ENCODE measurements at regions not wholly inside any gene's neighbourhood (a gene's known extent, or its start where the extent isn't known, plus 50 kb on each side); places are given as distances from the start of the nearest gene placed in this dataset.

DNA sequence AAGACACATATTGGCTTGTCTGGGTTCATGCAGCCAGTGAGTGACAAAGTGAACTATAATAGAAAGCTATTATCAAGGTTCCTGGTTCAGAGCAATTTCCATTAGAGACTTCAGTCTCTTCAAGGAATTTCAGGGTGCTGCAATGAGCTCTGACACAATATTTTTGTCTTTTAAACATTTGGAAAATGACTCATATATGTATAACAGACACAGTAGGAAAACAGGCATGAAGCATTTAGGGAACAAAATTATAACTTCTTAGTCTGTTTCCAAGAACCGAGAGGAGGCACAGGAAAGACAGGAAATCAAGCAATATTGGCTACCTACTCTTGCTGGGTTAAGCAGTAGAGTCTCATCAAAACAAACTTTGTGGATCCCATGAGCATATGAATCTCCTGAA lies 170.4 kb downstream of the PTPRC start:
- Histone ChIP-seq H3K36me3 (ENCODE audit: insufficient read depth, low read length) (no peaks in the 10 kb centered on the region), H3K4me1 (ENCODE audit: insufficient read depth, low read length) (no peaks in the 10 kb centered on the region), H3K9me3 (ENCODE audit: low read length) (no peaks in the 10 kb centered on the region), H3K4me3 (ENCODE audit: low read depth in 1 of 2, low read length in 2 of 2) (no peak overlapping the region), H3K27ac (ENCODE audit: low read depth, low read length) (no peak overlapping the region), H3K27me3 (ENCODE audit: control insufficient read depth in 1 of 2, insufficient read depth in 2 of 2, low read length in 2 of 2) (no peaks in the 10 kb centered on the region), H3K9ac (ENCODE audit: low read length) (no peak overlapping the region)

DNA sequence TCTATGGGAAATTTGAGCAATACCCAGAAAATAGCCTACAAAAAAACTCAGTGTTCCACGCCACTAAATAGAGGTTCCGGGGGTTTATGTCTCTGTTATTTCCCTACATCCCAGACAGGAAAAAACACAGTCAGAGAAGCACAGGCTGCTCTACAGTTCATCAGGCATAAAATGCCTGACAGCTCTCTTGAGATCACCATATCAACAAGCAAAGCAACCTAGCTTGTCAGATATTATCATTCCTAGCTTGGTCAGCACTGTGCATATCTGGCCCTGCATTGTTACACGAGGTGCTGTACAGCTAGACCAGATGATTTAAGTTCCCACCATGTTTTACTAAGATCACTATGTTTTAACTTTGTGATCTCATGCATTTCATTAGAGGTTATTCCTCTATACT lies 172.6 kb downstream of the PTPRC start:
- Histone ChIP-seq H3K36me3 (ENCODE audit: insufficient read depth, low read length) (no peaks in the 10 kb centered on the region), H3K9ac (ENCODE audit: low read length) (no peak overlapping the region), H3K27ac (ENCODE audit: low read depth, low read length) (no peak overlapping the region), H3K4me1 (ENCODE audit: insufficient read depth, low read length) (no peaks in the 10 kb centered on the region), H3K4me3 (ENCODE audit: low read depth in 1 of 2, low read length in 2 of 2) (no peak overlapping the region), H3K27me3 (ENCODE audit: control insufficient read depth in 1 of 2, insufficient read depth in 2 of 2, low read length in 2 of 2) (no peaks in the 10 kb centered on the region), H3K9me3 (ENCODE audit: low read length) (peaks cover 5% of the 10 kb centered on the region)

DNA sequence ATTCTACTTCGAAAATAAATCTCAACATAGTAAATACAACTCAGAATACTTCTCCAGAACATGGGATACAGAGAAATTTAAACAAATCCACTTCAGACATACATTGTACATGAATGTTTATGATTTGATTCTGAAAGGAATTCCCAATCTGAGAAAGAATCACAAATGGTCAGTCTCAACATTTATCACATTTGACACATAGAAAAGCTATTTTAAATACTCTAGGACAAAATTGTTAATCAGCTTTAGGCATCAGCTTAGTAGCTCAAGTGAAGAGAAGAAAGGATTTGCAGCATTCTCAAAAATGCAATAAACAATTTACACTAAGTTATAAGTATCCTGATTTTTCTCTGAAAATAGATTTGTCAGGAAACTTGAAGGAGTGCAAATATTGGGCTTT lies 184.8 kb downstream of the PTPRC start:
- Histone ChIP-seq H3K36me3 (ENCODE audit: insufficient read depth, low read length) (no peaks in the 10 kb centered on the region), H3K9ac (ENCODE audit: low read length) (no peak overlapping the region), H3K9me3 (ENCODE audit: low read length) (no peaks in the 10 kb centered on the region), H3K27ac (ENCODE audit: low read depth, low read length) (no peak overlapping the region), H3K4me1 (ENCODE audit: insufficient read depth, low read length) (no peaks in the 10 kb centered on the region), H3K27me3 (ENCODE audit: control insufficient read depth in 1 of 2, insufficient read depth in 2 of 2, low read length in 2 of 2) (no peaks in the 10 kb centered on the region), H3K4me3 (ENCODE audit: low read depth in 1 of 2, low read length in 2 of 2) (no peak overlapping the region)

DNA sequence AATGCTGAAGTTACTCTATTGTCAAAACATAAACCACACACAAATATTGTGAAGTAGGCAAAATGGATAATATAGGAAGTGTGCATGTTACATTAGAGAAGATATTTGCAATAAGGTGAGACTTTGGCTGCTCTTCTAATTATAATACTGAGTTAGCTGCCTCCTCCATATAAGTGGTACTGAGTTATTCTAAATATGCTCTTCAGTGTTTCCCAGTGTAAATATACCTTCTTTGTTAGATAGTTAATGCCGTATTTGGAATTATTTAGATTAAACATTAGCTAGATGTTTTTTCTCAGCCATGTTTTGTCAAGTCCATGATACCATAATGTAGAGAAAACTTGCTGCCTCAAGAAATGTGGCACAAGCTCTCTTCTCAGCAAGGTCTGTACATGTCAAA lies 186.4 kb downstream of the PTPRC start:
- no peaks in the 10 kb centered on the region for H3K4me1 ChIP-seq (ENCODE audit: insufficient read depth, low read length)
- no peaks in the 10 kb centered on the region for H3K36me3 ChIP-seq (ENCODE audit: insufficient read depth, low read length)
- H3K4me3 ChIP-seq (ENCODE audit: low read depth in 1 of 2, low read length in 2 of 2), result no peak overlapping the region
- no peak overlapping the region for H3K27ac ChIP-seq (ENCODE audit: low read depth, low read length)
- H3K9ac ChIP-seq (ENCODE audit: low read length), result no peak overlapping the region
- no peaks in the 10 kb centered on the region for H3K27me3 ChIP-seq (ENCODE audit: control insufficient read depth in 1 of 2, insufficient read depth in 2 of 2, low read length in 2 of 2)
- H3K9me3 ChIP-seq (ENCODE audit: low read length), result no peaks in the 10 kb centered on the region

DNA sequence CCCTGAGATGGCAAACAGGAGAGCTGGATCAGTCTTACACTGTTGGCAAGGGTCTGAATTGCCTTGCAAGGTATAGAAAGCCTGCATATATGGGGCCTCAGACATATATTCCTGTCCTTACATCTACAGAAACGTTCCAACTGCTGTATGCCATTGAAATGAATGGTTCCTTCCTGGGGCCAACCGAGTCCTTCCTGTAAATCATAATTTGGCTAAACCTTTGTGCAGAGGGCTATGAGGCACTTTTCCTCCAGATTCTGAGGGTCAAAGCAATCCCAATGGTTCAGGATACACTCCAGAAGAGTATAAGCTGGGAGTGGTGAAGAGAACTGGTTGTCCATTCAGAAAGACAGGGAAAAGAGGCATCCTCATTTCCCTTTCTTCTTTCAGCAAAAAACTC lies 190.5 kb downstream of the PTPRC start:
- Histone ChIP-seq H3K36me3 (ENCODE audit: insufficient read depth, low read length) (no peaks in the 10 kb centered on the region), H3K27ac (ENCODE audit: low read depth, low read length) (no peak overlapping the region), H3K27me3 (ENCODE audit: control insufficient read depth in 1 of 2, insufficient read depth in 2 of 2, low read length in 2 of 2) (no peaks in the 10 kb centered on the region)

DNA sequence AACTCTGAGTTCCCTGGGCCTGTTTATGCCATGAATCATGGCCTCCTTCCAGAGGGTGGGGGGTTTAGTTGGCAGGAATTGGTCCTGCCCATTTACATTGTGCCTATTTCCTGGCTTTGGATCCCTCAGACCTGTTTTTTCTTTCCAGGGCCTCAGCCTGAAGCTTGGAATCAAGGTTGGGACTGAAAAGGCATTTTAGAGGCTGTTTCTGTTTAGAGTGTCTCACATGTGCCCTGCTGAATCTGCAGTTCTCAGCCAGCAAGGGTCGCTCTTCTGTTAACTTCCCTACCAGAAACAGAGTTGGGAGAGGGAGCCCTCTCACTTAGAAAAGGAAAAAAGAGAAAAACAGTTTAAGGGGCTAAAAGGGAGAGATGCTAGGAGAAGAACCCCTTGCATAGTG lies 191.1 kb downstream of the PTPRC start:
- H3K36me3 ChIP-seq (ENCODE audit: insufficient read depth, low read length), result no peaks in the 10 kb centered on the region
- H3K4me1 ChIP-seq (ENCODE audit: insufficient read depth, low read length), result no peaks in the 10 kb centered on the region
- no peak overlapping the region for H3K9ac ChIP-seq (ENCODE audit: low read length)
- no peaks in the 10 kb centered on the region for H3K27me3 ChIP-seq (ENCODE audit: control insufficient read depth in 1 of 2, insufficient read depth in 2 of 2, low read length in 2 of 2)
- no peaks in the 10 kb centered on the region for H3K9me3 ChIP-seq (ENCODE audit: low read length)
- no peak overlapping the region for H3K27ac ChIP-seq (ENCODE audit: low read depth, low read length)
- H3K4me3 ChIP-seq (ENCODE audit: low read depth in 1 of 2, low read length in 2 of 2), result no peak overlapping the region

More for the DNA sequence above, 190.5 kb downstream of the PTPRC start:
- Histone ChIP-seq H3K4me1 (ENCODE audit: insufficient read depth, low read length) (no peaks in the 10 kb centered on the region), H3K4me3 (ENCODE audit: low read depth in 1 of 2, low read length in 2 of 2) (no peak overlapping the region), H3K9ac (ENCODE audit: low read length) (no peak overlapping the region), H3K9me3 (ENCODE audit: low read length) (no peaks in the 10 kb centered on the region)

DNA sequence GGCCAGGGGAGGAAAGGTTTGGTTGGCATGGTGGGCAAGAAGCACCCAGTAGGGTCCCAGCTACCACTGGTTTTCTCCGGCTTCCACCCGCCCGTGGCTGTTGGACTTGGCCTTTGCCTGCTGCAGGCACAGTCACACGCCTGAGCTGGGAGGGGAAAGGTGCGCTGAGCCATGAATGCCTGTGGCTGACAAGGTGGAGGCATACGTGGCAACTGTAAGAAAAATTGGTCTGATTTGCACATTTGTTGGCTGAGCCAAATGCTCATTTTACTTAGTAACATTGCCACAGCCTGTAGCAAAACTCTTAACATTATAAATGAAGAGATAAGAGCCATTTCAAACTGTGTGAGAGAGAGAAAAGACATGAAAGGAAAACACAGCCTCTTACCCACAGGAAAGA lies 191.6 kb downstream of the PTPRC start:
- Histone ChIP-seq H3K27me3 (ENCODE audit: control insufficient read depth in 1 of 2, insufficient read depth in 2 of 2, low read length in 2 of 2) (no peaks in the 10 kb centered on the region), H3K36me3 (ENCODE audit: insufficient read depth, low read length) (no peaks in the 10 kb centered on the region), H3K27ac (ENCODE audit: low read depth, low read length) (no peak overlapping the region), H3K4me1 (ENCODE audit: insufficient read depth, low read length) (no peaks in the 10 kb centered on the region), H3K4me3 (ENCODE audit: low read depth in 1 of 2, low read length in 2 of 2) (no peak overlapping the region), H3K9me3 (ENCODE audit: low read length) (no peaks in the 10 kb centered on the region), H3K9ac (ENCODE audit: low read length) (no peak overlapping the region)

DNA sequence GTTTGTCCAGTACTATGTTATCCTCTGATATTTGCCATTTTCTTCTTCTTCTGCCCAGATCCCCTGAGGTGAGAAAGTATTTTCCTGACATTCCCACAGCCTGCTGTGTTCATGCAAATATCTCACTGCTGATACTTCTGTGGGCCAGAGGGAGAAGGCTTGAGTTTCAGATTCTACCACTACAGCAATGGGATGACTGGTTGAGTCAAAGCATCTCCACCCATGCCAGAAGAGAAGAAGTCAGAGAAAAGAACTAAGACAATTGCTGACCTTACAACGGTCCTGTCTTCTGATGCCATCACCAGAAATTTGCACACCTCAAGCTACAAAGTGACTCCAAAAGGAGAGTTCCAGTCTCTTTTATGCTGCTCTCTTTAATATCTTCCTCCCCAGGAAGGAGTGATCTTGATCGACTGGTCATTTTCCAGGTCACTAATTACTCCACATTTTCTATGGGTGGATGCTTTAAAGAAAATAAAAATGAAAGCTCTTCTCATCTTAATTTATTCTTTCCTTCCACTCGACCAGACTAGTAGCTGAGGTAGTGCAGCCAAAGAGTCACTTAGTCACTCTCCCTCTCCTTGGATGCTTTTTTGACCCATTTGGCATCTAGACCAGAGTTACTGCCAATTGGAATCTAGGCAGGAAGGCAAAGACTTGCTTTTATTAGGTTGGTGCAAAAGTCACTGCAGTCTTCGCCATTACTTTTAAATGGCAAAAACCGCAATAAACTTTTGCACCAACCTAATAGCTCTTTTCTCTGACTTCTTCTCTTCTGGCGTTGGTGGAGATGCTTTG lies 195.1 kb downstream of the PTPRC start:
- H3K4me1 ChIP-seq (ENCODE audit: insufficient read depth, low read length), result no peaks in the 10 kb centered on the region
- H3K9me3 ChIP-seq (ENCODE audit: low read length), result no peaks in the 10 kb centered on the region
- no peaks in the 10 kb centered on the region for H3K27me3 ChIP-seq (ENCODE audit: control insufficient read depth in 1 of 2, insufficient read depth in 2 of 2, low read length in 2 of 2)
- no peak overlapping the region for H3K4me3 ChIP-seq (ENCODE audit: low read depth in 1 of 2, low read length in 2 of 2)
- H3K36me3 ChIP-seq (ENCODE audit: insufficient read depth, low read length), result no peaks in the 10 kb centered on the region
- H3K9ac ChIP-seq (ENCODE audit: low read length), result no peak overlapping the region
- no peak overlapping the region for H3K27ac ChIP-seq (ENCODE audit: low read depth, low read length)

DNA sequence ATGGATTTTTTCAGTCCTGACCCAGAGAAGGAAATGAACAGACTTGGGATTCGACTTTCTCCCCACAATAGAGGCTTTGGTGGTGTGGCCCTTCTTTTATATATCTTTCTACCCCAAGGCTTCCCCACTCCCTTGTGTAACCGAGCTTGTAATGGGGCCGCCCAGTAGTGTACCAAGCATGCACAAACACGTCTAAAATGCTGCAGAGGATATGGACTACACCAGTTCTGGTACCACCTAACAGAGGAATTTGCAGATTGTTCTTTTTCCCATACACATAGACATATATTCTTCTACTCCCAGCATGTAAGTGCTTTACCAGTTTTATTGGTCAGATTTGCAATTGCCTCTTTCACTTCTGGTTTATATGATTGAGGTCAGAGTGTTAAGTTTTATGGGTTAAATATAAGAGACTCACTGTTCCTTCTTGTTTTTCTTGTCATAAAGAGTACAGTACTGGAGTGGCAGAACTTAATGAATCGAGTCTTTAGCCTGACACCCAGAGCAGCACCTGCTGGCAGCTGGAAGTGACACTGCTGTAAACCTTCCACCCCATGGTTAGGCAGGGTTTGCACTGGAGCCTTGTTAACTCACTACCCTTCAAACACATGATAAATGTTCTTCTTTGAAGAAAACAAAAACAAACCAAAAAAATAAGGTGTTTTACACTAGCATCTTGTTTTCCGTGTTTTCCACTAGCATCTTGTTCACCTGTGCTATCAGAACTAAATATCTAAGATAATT lies 198.6 kb downstream of the PTPRC start:
- no peaks in the 10 kb centered on the region for H3K4me1 ChIP-seq (ENCODE audit: insufficient read depth, low read length)
- no peak overlapping the region for H3K4me3 ChIP-seq (ENCODE audit: low read depth in 1 of 2, low read length in 2 of 2)
- no peaks in the 10 kb centered on the region for H3K36me3 ChIP-seq (ENCODE audit: insufficient read depth, low read length)
- no peaks in the 10 kb centered on the region for H3K9me3 ChIP-seq (ENCODE audit: low read length)
- H3K27me3 ChIP-seq (ENCODE audit: control insufficient read depth in 1 of 2, insufficient read depth in 2 of 2, low read length in 2 of 2), result no peaks in the 10 kb centered on the region
- H3K9ac ChIP-seq (ENCODE audit: low read length), result no peak overlapping the region
- no peak overlapping the region for H3K27ac ChIP-seq (ENCODE audit: low read depth, low read length)

DNA sequence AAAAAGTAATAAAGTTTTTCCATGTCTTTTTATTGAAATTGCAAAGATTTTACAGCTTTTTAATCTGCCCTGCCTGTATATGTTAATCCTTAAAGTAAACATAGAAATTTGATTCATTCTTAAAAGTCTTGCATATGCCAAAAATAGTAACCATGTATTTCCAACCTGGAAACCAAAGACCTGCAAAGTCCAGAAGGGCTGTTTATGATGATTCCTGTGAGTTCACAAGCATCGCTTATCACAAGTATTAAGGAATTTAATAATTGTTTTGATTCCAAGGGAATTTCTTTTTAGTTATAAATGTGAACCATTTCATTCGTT lies 199.1 kb downstream of the PTPRC start:
- H3K27me3 ChIP-seq (ENCODE audit: control insufficient read depth in 1 of 2, insufficient read depth in 2 of 2, low read length in 2 of 2), result no peaks in the 10 kb centered on the region
- no peak overlapping the region for H3K9ac ChIP-seq (ENCODE audit: low read length)
- no peaks in the 10 kb centered on the region for H3K4me1 ChIP-seq (ENCODE audit: insufficient read depth, low read length)
- no peaks in the 10 kb centered on the region for H3K36me3 ChIP-seq (ENCODE audit: insufficient read depth, low read length)
- no peaks in the 10 kb centered on the region for H3K9me3 ChIP-seq (ENCODE audit: low read length)
- H3K27ac ChIP-seq (ENCODE audit: low read depth, low read length), result no peak overlapping the region
- no peak overlapping the region for H3K4me3 ChIP-seq (ENCODE audit: low read depth in 1 of 2, low read length in 2 of 2)

DNA sequence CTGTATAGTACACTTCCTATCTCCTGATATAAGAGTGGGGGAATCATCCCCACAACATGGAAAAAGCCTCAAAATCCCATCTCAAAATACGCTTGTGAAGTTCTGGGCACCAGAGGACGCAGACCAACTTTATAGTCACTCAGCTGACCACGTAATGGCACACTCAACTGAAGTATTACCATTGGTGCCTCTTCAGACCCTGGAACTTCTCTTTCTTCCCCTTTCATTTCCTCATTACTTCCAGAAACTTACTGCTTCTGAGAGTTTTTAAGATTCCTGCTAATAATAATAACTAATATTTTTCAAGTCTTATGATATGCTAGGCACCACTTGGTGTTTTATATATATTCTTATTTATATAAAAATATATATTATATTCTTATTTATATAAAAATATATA lies 202.6 kb downstream of the PTPRC start:
- Histone ChIP-seq H3K4me1 (ENCODE audit: insufficient read depth, low read length) (no peaks in the 10 kb centered on the region), H3K9me3 (ENCODE audit: low read length) (no peaks in the 10 kb centered on the region), H3K27ac (ENCODE audit: low read depth, low read length) (no peak overlapping the region), H3K36me3 (ENCODE audit: insufficient read depth, low read length) (no peaks in the 10 kb centered on the region), H3K9ac (ENCODE audit: low read length) (no peak overlapping the region), H3K27me3 (ENCODE audit: control insufficient read depth in 1 of 2, insufficient read depth in 2 of 2, low read length in 2 of 2) (no peaks in the 10 kb centered on the region), H3K4me3 (ENCODE audit: low read depth in 1 of 2, low read length in 2 of 2) (no peak overlapping the region)

DNA sequence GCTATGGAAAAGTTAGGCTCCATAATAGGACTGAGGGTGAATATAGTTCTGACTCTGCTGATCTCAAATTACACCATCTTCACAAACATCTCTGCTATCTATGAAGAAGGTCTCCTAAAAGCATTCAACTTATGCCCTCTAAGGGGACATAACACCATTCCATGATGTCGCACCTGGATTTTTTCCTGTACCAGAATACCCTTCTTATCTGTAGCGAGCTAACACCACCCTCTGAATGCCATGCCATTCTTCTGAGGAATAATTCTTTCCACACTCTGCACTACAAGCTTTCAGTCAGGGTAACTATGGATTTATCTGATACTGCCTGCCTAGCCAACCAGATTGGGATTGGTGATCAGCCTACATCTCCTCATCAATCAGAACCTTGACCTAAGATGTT lies 203.8 kb downstream of the PTPRC start:
- Histone ChIP-seq H3K9ac (ENCODE audit: low read length) (no peak overlapping the region), H3K9me3 (ENCODE audit: low read length) (no peaks in the 10 kb centered on the region), H3K36me3 (ENCODE audit: insufficient read depth, low read length) (no peaks in the 10 kb centered on the region), H3K4me3 (ENCODE audit: low read depth in 1 of 2, low read length in 2 of 2) (no peak overlapping the region), H3K27ac (ENCODE audit: low read depth, low read length) (no peak overlapping the region), H3K27me3 (ENCODE audit: control insufficient read depth in 1 of 2, insufficient read depth in 2 of 2, low read length in 2 of 2) (no peaks in the 10 kb centered on the region), H3K4me1 (ENCODE audit: insufficient read depth, low read length) (no peaks in the 10 kb centered on the region)

Measured in muscle layer of colon (tissue), 2 donors.